ENCODE measurements at regions not wholly inside any gene's neighbourhood (a gene's known extent, or its start where the extent isn't known, plus 50 kb on each side); places are given as distances from the start of the nearest gene placed in this dataset.
"Not testable (repeated sequence)": the region's sequence is repeated elsewhere in the genome, so short reads cannot be mapped to it uniquely, and the experiment has no call there.

GRCh38 chr11:3282692-3283091 lies 50.5 kb upstream of the MRGPRE start:
- TF ChIP-seq, protein P1, sequence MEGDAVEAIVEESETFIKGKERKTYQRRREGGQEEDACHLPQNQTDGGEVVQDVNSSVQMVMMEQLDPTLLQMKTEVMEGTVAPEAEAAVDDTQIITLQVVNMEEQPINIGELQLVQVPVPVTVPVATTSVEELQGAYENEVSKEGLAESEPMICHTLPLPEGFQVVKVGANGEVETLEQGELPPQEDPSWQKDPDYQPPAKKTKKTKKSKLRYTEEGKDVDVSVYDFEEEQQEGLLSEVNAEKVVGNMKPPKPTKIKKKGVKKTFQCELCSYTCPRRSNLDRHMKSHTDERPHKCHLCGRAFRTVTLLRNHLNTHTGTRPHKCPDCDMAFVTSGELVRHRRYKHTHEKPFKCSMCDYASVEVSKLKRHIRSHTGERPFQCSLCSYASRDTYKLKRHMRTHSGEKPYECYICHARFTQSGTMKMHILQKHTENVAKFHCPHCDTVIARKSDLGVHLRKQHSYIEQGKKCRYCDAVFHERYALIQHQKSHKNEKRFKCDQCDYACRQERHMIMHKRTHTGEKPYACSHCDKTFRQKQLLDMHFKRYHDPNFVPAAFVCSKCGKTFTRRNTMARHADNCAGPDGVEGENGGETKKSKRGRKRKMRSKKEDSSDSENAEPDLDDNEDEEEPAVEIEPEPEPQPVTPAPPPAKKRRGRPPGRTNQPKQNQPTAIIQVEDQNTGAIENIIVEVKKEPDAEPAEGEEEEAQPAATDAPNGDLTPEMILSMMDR (IDR thresholded peaks at IDR 0.05; ENCODE audit: poor library complexity): not testable (repeated sequence)
- not testable (repeated sequence) for TF ChIP-seq EZH2 (IDR thresholded peaks at IDR 0.05; ENCODE audit: borderline replicate concordance)
